GM18909 (cell line): ENCODE measurements at regions not wholly inside any gene's neighbourhood (a gene's known extent, or its start where the extent isn't known, plus 50 kb on each side); places are given as distances from the start of the nearest gene placed in this dataset.
A peak's percentile ranks its signal among the peaks of the same experiment; 100 is the strongest.
"Not testable (repeated sequence)": the region's sequence is repeated elsewhere in the genome, so short reads cannot be mapped to it uniquely, and the experiment has no call there.

Experiments
- ATAC-seq: cut with Tn5 transposase; IDR thresholded peaks from one replicate; pipeline ENCODE4 v1.9.1; 2021; ENCODE audit warnings: mild to moderate bottlenecking; ENCODE audit not compliant: unreplicated experiment, poor library complexity

GRCh38 chr7:17109020-17109419 is 189.4 kb upstream of the AHR start:
- ATAC-seq: no peak

- ATAC-seq: not testable (repeated sequence)
These were observed 184.7 kb upstream of the AHR start for GRCh38 chr7:17113770-17114169.

GRCh38 chr7:17118412-17118811 is 180.0 kb upstream of the AHR start:
- no peak for ATAC-seq

- ATAC-seq: no peak
These were observed 177.7 kb upstream of the AHR start for GRCh38 chr7:17120756-17121155.

GRCh38 chr7:17121671-17122070 is 176.8 kb upstream of the AHR start:
- ATAC-seq: no peak

GRCh38 chr7:17123020-17123419 is 175.4 kb upstream of the AHR start:
- ATAC-seq: peak; percentile 47

GRCh38 chr7:17126413-17127268 is 171.8 kb upstream of the AHR start:
- ATAC-seq: peak; percentile 78

- no peak for ATAC-seq
These were observed 169.2 kb upstream of the AHR start for GRCh38 chr7:17129218-17129617.

GRCh38 chr7:17130281-17131059 is 168.0 kb upstream of the AHR start:
- no peak for ATAC-seq

GRCh38 chr7:17131060-17131345 is 167.4 kb upstream of the AHR start:
- ATAC-seq: no peak

- peak; percentile 66 for ATAC-seq
These were observed 166.3 kb upstream of the AHR start for GRCh38 chr7:17131983-17132655.

GRCh38 chr7:17132726-17133125 is 165.7 kb upstream of the AHR start:
- no peak for ATAC-seq

GRCh38 chr7:17133977-17134376 is 164.5 kb upstream of the AHR start:
- ATAC-seq: no peak

- peak; percentile 87 for ATAC-seq
These were observed 163.7 kb upstream of the AHR start for GRCh38 chr7:17134786-17135185.

- no peak for ATAC-seq
These were observed 162.3 kb upstream of the AHR start for GRCh38 chr7:17136126-17136525.

GRCh38 chr7:17139081-17139480 is 159.4 kb upstream of the AHR start:
- no peak for ATAC-seq

- ATAC-seq: no peak
These were observed 158.0 kb upstream of the AHR start for GRCh38 chr7:17140406-17140805.

- ATAC-seq: no peak
These were observed 155.5 kb upstream of the AHR start for GRCh38 chr7:17142831-17143541.

- ATAC-seq: no peak
These were observed 154.1 kb upstream of the AHR start for GRCh38 chr7:17144322-17144721.

GRCh38 chr7:17146621-17147020 is 151.8 kb upstream of the AHR start:
- no peak for ATAC-seq

- no peak for ATAC-seq
These were observed 151.0 kb upstream of the AHR start for GRCh38 chr7:17147409-17147808.
